PC-9 (cell line): ENCODE measurements at regions not wholly inside any gene's neighbourhood (a gene's known extent, or its start where the extent isn't known, plus 50 kb on each side); places are given as distances from the start of the nearest gene placed in this dataset.

Experiments
- EZH2 ChIP-seq: fragments of 200-600 bp; sonication (generic); IDR thresholded peaks from 2 replicates; pipeline ENCODE4 v1.8.0; 2017; ENCODE audit warnings: antibody characterized with exemption, low read depth
- TF ChIP-seq, protein P1 (sequence below): fragments of 200-600 bp; sonication (generic); conservative IDR thresholded peaks from 2 replicates; pipeline ENCODE4 v1.6.1; 2017; ENCODE audit warnings: mixed run types, antibody characterized with exemption, mild to moderate bottlenecking, moderate library complexity

- TF ChIP-seq, protein P1, sequence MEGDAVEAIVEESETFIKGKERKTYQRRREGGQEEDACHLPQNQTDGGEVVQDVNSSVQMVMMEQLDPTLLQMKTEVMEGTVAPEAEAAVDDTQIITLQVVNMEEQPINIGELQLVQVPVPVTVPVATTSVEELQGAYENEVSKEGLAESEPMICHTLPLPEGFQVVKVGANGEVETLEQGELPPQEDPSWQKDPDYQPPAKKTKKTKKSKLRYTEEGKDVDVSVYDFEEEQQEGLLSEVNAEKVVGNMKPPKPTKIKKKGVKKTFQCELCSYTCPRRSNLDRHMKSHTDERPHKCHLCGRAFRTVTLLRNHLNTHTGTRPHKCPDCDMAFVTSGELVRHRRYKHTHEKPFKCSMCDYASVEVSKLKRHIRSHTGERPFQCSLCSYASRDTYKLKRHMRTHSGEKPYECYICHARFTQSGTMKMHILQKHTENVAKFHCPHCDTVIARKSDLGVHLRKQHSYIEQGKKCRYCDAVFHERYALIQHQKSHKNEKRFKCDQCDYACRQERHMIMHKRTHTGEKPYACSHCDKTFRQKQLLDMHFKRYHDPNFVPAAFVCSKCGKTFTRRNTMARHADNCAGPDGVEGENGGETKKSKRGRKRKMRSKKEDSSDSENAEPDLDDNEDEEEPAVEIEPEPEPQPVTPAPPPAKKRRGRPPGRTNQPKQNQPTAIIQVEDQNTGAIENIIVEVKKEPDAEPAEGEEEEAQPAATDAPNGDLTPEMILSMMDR: no peak
- TF ChIP-seq EZH2: no peak
Observed at GRCh38 chr5:166625210-166625865, 1666.1 kb upstream of the WWC1 start.
